GM11168 (cell line): ENCODE measurements at regions not wholly inside any gene's neighbourhood (a gene's known extent, or its start where the extent isn't known, plus 50 kb on each side); places are given as distances from the start of the nearest gene placed in this dataset.

Source experiments
- in situ Hi-C: fragments of 300-500 bp; cut with MboI; formaldehyde crosslinking; loops from one replicate; pipeline ENCODE4 v1.12.0; 2022; ENCODE audit warnings: low sequenced_read_pairs; ENCODE audit not compliant: unreplicated experiment

DNA sequence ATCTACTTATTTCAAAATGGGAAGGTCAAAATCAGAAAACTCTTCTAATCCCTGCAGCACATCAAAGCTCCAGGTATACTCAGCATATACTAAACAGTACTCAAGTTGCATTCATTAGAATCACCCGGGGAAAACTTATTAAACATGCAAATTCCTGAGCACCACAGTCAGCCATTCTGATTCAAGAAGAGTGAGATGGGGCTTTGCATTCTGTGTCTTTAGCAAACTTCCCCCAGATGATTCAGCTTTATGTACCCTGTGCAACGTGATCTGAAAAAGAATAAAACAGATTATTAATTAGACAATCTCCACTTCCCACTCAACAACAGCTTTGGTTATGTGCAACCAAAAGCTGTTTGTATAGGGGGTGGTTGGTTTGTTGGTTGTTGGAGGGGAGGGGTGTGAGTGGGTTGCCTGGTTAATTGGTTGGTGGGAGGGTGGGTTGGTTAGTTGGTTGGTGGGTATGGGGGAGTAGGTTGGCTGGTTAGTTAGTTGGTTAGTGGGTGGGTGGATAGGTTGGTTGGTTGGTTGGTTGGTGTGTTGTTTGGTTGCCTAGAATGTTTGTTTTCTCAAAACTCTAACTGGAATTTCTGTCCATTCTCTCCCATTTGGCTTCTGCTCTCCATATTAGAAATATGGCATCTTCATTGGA is 112.5 kb upstream of the AGAP1 start:
- in situ Hi-C loops = no loop called here

DNA sequence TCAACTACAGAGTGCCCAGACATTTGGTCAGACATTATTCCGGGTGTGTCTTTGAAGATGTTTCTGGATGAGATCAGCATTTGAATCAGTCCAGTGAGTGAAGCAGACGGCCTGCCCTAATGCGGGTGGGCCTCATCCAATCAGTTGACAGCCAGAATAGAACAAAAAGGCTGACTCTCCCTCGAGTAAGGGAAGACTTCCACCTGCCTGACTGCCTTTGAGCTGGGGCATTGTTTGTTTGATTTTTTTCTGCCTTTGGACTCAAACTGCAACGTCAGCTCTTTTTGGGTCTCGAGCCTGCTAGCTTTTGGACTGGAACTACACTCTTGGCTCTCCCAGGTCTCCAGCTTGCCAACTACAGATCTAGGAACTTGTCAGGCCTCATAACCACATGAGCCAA is 111.7 kb upstream of the AGAP1 start:
- in situ Hi-C loops = no loop called here

GRCh38 chr2:235382601-235383000 is 111.2 kb upstream of the AGAP1 start:
- in situ Hi-C loops = no loop called here

GRCh38 chr2:235383272-235383843 is 110.5 kb upstream of the AGAP1 start:
- in situ Hi-C loops = no loop called here

DNA sequence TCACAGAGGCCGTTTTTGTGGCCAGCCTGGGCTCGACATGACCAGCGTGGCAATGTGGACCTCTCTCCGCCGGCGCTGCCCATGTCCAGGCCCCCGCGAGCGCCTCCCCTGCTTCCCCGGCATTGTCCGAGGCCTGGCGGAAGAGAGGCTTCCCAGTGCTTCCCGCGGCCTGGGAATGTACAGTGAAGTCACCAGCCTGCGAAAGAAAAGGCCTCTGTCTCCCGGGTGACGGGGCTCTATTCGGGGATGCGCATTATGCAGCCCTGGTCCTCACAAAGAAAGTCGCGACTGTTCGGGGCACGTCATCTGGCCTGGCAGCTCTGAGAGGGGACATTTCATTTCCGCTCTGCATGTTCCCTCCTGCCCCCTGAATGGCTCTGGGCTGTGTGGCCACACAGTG is 109.2 kb upstream of the AGAP1 start:
- in situ Hi-C loops = no loop called here

- in situ Hi-C loops = no loop called here
These were observed 104.2 kb upstream of the AGAP1 start for GRCh38 chr2:235389626-235390025.

DNA sequence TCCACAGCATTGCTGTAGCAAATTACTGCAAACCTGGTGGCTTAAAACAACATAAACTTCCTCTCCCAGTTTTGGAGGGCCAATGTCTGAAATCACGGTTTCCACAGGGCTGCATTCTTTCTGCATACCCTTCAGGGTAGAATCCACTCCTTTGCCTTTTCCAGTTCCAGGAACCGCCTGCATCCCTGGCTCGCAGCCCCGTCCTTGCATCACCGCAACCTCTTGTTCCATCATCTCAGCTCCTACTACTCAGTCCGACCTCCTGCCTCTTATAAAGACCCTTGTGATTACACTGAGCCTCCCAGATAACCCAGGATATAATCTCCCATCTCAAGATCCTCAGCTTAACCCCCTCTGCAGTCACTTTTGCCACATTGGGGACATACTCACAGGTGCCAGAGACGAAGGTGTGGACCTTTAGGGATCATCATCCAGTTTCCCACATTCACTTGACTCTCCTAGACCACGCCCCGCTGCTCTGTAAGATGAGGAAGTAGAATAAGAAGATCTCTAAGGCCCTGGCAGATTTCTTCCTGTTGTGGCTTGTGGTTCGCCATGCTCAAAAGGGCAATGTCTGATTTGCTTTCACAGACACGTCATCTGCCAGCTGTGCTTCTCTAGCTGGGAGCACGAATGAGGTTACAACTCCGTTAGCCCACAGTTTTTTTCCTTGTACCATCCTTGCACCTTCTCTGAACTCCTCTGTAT is 103.6 kb upstream of the AGAP1 start:
- in situ Hi-C loops = no loop called here

GRCh38 chr2:235390816-235391194 is 103.0 kb upstream of the AGAP1 start:
- in situ Hi-C loops = no loop called here

GRCh38 chr2:235391921-235392615 is 101.8 kb upstream of the AGAP1 start:
- in situ Hi-C loops = no loop called here

GRCh38 chr2:235394278-235394828 is 99.5 kb upstream of the AGAP1 start:
- in situ Hi-C loops = no loop called here

- in situ Hi-C loops = no loop called here
These were observed 97.6 kb upstream of the AGAP1 start for GRCh38 chr2:235396071-235396846.

DNA sequence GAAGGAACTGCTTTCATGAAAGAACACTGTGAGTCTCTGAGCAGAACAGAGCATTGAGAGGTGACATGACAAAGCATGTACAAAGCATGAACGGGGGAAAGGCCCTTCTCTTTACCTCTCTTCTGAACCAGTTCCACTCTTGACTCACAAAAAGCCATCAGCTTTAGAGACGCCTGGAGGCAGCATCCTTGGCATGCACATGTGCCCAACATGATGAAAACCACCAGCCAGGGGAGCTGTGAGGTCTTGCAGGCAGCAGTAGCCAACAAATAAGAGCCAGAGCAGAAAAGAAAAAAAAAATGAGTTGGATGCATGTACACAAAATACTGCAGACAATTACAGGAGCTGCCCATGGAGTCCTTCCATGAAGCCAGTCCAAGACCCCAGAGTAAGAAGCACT is 95.5 kb upstream of the AGAP1 start:
- in situ Hi-C loops = no loop called here

DNA sequence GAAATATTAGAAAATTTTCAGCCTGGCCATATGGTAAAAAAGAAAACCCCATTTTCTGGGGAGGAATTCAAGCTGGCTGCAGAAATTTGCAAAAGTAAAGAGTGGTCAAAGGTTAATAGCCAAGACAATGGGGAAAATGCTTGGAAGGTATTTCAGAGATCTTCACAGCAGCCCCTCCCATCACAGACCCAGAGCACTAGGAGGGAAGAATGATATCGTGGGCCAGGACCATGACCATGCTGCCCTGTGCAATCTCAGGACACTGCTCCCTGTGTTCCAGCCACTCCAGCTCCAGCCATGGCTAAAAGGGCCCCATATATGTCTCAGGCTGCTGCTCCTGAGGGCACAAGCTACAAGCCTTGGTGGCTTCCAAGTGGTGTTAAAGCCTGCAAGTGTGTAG is 93.9 kb upstream of the AGAP1 start:
- in situ Hi-C loops = no loop called here

- in situ Hi-C loops = no loop called here
These were observed 91.4 kb upstream of the AGAP1 start for GRCh38 chr2:235402422-235402821.

DNA sequence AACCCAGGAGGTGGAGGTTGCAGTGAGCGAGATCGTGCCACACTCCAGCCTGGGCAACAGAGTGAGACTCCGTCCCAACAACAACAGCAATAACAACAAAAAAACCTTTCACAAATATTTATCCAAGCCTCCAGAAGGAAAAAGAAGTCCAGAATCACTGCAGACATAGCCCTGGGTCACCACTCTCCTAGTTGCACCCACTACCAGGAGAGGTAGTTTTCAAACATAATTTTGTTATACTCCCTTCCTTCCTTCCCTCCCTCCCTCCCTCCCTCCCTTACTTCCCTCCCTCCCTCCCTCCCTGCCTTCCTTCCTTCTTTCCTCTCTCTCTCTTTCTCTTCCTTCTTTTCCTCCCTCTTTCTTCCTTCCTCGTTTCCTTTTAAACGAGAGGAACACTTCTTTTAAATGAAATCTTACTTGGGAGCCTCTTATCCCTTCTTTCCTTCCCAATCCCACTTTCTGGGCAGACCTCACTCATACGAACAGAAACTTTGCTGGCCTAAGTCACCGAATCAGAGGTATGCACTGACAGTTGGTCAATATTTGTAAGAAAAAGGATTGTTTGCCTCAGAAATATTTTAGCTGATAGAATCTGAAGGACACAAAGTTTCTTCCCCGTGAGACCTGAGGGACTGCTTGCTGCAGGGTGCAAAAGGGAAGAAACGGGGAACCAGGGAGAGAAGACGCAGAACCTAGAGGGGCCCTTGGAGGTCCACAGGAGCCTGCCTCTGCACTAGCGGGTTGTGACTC is 88.1 kb upstream of the AGAP1 start:
- in situ Hi-C loops = no loop called here

DNA sequence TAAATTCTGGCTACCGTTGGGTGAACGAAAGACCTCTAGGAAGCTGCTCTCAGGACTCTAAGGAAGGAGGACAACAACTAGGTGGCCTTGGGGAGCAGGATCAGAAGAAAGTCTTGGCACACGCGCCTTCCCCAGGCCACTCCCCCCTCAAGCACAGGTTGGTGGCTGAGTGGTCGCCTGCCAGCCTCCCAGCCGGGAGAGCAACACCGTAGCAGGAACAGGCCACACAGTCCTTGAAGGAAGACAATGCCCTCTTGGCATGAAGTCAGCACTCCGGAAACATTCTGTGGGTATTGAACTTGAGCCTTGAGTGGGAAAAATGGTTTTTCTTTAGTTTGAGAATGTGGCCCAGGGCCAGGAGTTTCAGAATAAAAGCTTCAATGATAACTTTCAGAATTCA is 87.4 kb upstream of the AGAP1 start:
- in situ Hi-C loops = no loop called here

DNA sequence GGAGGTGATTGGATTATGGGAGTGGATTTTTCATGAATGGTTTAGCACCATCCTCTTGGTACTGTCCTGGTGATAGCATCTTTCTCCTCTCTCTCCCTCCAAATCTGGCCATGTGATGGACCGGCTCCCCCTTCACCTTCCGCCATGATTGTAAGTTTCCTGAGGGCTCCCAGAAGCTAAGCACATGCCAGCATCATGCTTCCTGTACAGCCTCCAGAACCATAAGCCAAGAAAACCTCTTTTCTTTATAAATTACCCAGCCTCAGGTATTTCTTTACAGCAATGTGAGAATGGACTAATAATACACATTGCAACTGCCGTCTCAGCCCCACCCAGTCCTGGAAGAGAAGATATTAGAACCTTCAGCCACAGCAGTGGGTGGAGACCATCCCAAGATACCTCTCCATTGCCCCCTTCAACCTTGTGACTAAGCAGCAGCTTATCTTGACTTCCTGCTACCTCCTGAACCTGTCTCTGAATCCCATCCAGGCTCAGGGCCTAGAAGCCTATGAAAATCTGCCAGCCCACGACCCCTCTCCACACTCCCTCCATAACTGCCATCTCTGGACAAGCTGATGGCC is 81.8 kb upstream of the AGAP1 start:
- in situ Hi-C loops = no loop called here

DNA sequence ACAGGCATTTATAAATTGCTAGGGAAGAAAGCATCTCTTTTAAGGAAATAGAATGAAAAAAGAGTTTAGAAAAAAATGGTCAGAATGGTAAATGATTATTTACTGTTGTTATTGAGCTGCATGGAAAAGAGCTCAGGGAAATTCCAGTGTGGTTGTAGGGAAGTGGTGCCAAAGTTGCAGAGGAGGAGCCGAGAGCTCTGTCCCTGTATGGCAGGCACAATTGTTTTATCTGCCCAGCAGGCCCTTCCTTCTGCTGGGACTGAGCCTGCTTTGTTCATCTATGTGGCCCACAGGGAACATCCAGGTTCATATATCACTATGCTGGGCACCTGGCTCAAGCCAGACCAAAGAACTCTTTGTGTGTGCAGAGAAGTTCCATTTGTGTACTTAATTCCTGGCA is 80.8 kb upstream of the AGAP1 start:
- in situ Hi-C loops = no loop called here

GRCh38 chr2:235414422-235414821 is 79.4 kb upstream of the AGAP1 start:
- in situ Hi-C loops = no loop called here
